ENCODE measurements at regions not wholly inside any gene's neighbourhood (a gene's known extent, or its start where the extent isn't known, plus 50 kb on each side); places are given as distances from the start of the nearest gene placed in this dataset.

- no peak for TF ChIP-seq POLR2A (IDR thresholded peaks at IDR 0.05; ENCODE audit: low read length)
- no peak for TF ChIP-seq GATA1 (IDR thresholded peaks at IDR 0.05; ENCODE audit: low read depth, low read length)
Observed at GRCh38 chr14:98754343-98755020, 517.5 kb downstream of the BCL11B start.

Data from erythroblast (primary cell).